D341Med (cell line): ENCODE measurements at regions not wholly inside any gene's neighbourhood (a gene's known extent, or its start where the extent isn't known, plus 50 kb on each side); places are given as distances from the start of the nearest gene placed in this dataset.

Source experiments
- DNase-seq: peaks from one replicate; pipeline ENCODE4 v3.0.0; 2012; ENCODE audit warnings: low spot score

- DNase-seq = no peak
Measured at GRCh38 chr7:46239846-46240245, 318.8 kb upstream of the IGFBP3 start.

- DNase-seq = no peak
Measured at GRCh38 chr7:46237466-46237865, 316.4 kb upstream of the IGFBP3 start.

DNA sequence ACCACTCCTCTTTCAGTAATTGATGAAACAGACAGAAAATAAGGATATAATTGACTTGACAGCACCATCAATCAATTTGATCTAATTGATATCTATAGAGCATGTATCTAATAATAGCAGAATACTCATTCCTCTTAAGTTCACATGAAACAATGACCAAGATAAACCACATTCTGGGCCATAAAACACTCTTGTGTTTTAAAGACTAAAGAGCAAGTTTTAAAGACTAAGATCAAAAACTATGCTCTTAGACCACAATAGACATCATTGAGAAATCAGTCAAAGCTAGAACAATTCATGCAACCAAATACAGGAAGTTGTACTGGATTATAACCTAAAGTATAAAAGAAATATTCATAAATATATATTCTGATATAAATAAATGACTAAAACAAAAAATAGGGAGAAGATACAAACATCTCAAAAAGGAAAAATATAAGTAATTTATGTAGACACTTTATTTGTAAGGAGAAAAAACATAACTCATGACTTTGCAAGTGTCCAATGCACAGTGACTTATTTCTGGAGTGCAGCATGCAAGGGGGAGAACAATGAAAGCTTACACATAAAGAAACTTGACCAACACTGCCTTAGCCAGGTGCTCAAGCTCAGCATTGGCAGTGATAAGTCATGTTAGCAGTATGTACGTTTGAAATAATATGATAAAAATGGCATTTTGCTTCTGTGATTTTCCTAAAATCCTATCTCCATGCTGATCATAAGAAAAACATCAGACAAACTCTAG is 312.7 kb upstream of the IGFBP3 start:
- no peak for DNase-seq

DNA sequence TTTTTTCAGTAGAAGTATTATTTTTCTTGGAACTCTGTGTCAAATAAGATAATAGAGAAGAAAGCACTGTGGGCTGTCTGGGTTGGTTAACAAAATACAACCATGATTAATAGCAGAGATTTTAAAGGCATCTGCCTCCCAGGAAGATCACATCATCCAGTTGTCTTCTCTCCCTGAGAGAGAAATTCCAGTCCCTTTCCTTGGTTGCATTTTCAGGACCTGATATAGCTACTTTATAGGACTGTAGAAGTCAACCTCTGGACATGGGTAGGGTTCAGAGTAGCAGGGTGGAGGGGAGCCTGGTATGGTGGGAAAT is 309.9 kb upstream of the IGFBP3 start:
- DNase-seq = no peak

GRCh38 chr7:46230298-46230989 is 309.4 kb upstream of the IGFBP3 start:
- DNase-seq = no peak

DNA sequence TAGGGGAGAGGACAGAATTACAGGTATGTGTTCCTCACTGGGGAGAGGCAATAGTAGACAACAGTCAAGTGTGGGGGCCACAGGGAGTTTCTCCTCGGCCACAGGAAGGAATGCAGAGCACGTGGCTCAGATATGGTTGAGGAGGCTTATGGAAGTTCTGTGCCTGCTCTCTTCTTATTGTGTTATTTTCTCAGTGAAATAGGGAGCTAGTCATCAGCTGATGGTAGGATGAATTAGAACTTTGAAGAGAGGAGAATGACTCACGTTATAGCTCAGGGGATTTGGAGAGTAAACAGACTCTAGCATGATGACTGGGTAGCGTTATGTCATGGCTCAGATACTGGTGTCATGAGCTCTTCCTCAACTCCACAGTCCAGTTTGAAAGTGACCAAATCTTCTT is 308.3 kb upstream of the IGFBP3 start:
- no peak for DNase-seq

DNA sequence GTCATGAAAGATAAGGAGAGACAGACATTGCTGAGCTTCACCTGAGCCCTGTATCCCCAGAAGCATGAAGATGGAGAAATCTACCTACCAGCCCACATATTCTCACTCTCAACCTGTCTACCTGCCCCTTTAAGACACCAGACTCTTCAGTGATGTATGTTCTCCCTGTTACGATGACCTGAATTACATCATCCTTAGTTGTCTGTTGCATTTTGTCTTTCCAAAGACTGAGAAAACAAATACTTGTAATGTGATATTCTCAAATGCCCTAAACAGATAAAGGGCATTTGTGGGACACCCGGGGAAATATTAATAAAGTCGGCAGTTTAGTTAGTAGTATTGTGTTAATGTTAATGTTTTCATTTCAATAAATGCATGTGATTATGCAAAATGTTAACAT is 305.8 kb upstream of the IGFBP3 start:
- no peak for DNase-seq

DNA sequence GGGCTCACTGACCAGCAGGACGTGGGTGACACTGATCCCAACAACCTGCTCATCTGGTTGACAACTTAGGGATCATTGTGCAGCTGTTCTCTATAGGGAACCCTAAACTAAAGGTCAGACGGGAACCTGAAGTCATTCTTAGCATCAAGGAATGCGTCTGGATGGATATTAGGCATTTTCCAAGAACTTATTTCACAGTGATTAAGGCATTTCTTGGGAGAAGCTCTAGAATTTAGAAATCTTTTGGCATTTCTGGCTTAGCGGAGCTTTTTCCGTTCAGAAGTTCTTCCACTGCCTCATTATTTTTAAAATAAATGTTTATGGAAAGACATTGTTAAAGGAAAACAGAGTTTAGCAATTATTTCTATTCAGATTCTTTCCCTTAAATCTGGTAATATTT is 303.3 kb upstream of the IGFBP3 start:
- DNase-seq = no peak

DNA sequence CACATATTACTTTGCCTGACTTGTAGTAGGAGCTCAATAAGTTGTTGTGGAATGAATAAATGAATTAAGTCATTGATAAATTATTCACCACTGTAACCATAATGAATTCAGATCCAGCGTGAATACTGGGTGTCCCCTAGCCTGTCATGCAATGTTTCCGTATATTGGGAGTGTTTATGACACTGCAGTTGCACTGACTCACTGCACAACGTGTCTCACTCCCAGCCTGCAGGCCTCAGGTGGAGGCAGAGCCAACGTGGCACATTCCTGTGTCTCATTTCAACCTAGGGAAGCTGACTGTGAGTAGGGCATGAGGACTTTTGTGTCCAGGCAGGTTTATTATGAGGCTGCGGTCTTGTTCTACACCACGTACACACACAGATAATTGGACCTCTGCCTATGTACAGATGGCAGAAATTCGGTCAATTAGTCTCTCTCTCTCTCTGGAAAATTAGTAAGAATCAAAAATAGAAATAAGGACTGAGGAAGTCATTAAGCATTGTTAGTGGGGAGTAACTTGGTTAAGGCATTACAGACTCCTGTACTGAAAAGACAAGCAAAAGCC is 299.1 kb upstream of the IGFBP3 start:
- DNase-seq = no peak

DNA sequence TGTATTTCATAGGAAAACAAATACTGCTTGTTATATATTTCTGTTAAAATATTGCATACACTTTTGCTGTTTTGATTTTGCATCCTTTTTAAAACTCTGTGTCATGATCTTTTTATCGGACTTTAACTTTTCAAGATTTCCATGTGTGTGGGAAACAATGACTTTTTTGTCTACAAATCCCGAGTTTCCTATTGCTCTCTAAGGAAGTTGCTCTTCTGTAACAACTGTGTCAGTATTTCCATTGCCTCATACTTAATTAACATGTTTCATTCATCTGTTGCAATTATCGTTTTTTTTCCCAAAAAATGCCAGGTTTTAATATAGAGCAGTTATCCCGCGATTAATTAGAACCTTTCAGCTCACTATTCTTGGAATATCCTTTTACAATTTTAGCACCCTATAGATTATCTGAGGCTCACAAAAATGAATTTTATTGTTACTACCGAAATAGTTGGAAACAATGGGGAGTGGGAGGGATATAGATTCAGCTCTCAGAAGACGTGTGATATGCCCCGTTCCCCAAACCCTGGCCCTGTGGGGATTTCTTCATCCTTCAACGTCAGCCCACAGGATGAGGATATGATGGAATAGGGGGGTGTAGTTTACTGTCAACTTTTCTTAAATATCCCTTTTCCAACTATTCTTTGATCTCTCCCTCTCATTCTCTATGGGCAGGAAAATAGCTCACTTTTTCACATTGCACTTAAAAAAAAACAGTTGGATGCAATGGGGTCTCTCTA is 297.6 kb upstream of the IGFBP3 start:
- DNase-seq = no peak

DNA sequence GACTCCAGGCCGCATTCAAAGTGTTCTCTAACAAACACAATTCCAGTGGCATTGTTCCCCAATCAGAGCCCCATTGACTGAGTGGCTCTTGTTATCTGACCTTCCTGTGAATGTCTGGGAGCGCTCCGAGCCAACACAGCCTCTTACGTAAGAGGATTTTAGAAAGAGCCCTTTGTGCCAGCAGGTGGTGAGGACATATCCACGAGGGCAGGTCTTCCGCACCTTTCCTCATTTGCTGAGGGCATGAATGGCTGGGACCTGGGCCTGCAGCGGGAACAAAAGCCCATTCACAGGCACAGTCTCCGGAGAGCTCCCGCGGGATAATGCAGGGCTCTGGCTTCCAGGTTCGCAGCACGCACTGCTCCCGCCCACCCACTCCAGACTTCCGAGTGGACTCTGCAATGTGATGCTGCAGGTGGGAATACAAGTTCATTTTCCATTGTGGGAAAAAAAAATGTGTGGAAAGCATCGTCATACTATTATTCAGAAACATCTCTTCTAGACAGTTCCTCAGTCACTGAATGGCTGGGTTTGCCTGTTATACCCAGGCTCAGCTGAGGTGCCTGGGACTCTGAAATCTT is 295.0 kb upstream of the IGFBP3 start:
- DNase-seq = no peak

DNA sequence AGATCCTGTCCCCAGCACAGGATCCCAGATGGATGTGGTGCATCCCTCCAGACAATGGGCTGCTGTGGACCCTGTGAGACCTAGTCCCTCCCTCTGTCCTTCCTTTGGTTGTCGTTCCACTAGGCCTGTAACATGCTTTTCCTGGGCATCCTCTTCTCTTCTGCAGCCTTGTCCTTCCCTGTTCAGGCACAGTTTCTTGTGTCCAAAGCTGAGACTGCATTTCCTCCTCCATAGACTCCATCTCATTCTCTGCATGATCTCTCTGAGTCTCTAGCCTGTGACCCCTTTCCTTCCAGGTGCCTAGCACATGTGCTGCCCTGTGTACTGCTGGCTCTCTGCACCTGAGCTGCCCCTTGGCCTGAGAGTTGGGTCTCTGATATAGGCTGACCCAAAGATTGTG is 293.5 kb upstream of the IGFBP3 start:
- no peak for DNase-seq

- no peak for DNase-seq
Measured at GRCh38 chr7:46213154-46213537, 292.1 kb upstream of the IGFBP3 start.

GRCh38 chr7:46212425-46213153 is 291.5 kb upstream of the IGFBP3 start:
- no peak for DNase-seq

- DNase-seq = no peak
Measured at GRCh38 chr7:46210467-46210866, 289.4 kb upstream of the IGFBP3 start.

- no peak for DNase-seq
Measured at GRCh38 chr7:46209611-46210388, 288.7 kb upstream of the IGFBP3 start.

DNA sequence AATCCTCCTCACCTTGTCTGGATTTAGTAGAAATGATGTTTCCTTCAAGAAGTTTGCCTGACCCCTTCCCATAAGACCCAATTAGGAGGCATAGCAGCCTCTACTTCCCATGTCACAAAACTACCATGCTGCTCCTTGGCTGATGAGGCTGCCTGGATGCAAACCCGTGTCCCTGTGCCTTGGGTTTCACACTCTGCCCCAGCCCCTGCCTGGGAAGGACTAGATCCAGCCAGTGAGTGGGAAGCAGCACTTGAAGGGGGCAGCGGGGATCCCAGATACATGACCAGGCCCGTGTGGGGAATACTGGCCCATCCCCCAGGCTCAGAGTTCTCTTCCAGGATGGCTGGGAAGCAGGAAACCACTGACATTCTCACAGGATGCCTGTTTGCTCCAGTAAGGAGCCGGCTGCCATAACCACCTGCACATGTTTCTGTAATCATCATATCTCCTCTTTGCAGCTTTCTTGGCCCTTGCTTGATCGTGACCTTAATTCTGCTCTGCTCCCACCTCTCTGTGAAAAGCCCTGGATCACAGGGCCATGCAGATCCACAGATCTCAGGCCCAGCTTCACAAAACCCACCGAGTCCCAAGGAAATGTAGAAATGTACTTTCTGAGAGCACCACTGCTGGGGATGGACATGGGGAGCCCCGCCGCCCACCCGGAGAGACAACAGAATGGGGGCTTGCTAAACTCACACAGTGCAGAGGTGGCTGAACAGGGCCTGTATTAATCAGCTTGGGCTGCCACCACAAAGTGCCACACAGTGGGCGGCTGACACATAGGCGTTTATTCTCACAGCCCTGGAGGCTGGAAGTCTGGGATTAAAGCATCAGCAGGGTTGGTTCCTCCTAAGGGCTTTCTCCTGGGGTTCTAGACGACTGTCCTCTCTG is 287.8 kb upstream of the IGFBP3 start:
- DNase-seq = no peak

GRCh38 chr7:46207931-46208634 is 287.0 kb upstream of the IGFBP3 start:
- no peak for DNase-seq

GRCh38 chr7:46206476-46207060 is 285.5 kb upstream of the IGFBP3 start:
- DNase-seq = no peak
